ENCODE measurements at regions not wholly inside any gene's neighbourhood (a gene's known extent, or its start where the extent isn't known, plus 50 kb on each side); places are given as distances from the start of the nearest gene placed in this dataset.

- Histone ChIP-seq H3K4me1 (ENCODE audit: control insufficient read depth, insufficient read depth, low read length) (no peaks in the 10 kb centered on the region), H3K9me3 (ENCODE audit: control insufficient read depth, insufficient read depth, low read depth, low read length) (no peaks in the 10 kb centered on the region), H3K4me3 (ENCODE audit: low read depth, low read length) (no peak overlapping the region), H3K36me3 (ENCODE audit: control insufficient read depth in 2 of 2, insufficient read depth in 1 of 2, low read length in 2 of 2) (no peaks in the 10 kb centered on the region), H3K27ac (ENCODE audit: extremely low read depth, low read depth, low read length) (no peak overlapping the region)
- ChIA-PET CTCF (no interaction called here), POLR2A (no interaction called here)
- TF ChIP-seq ZNF311 (tag by site-specific recombination; IDR thresholded peaks at IDR 0.05; ENCODE audit: borderline replicate concordance): no peak
- TF ChIP-seq HOXD13 (CRISPR knock-in tag; IDR thresholded peaks at IDR 0.05; ENCODE audit: borderline replicate concordance): no peak
- no peak for TF ChIP-seq REST (tag by site-specific recombination; IDR thresholded peaks at IDR 0.05)
- TF ChIP-seq EGR2 (tag by site-specific recombination; IDR thresholded peaks at IDR 0.05; ENCODE audit: low read depth): no peak
- TF ChIP-seq ZNF600 (tag by site-specific recombination; IDR thresholded peaks at IDR 0.05): no peak
- no peak for TF ChIP-seq ZNF518A (tag by site-specific recombination; conservative IDR thresholded peaks at IDR 0.05; ENCODE audit: low read depth)
- TF ChIP-seq ZBTB8A (tag by site-specific recombination; IDR thresholded peaks at IDR 0.05): no peak
- TF ChIP-seq ZNF221 (tag by site-specific recombination; IDR thresholded peaks at IDR 0.05; ENCODE audit: borderline replicate concordance): no peak
- TF ChIP-seq ZNF639 (tag by site-specific recombination; IDR thresholded peaks at IDR 0.05): no peak
- TF ChIP-seq ZNF10 (tag by site-specific recombination; IDR thresholded peaks at IDR 0.05): no peak
- TF ChIP-seq ZNF624 (tag by site-specific recombination; IDR thresholded peaks at IDR 0.05): no peak
- TF ChIP-seq ZNF133 (tag by site-specific recombination; IDR thresholded peaks at IDR 0.05): no peak
- TF ChIP-seq ZNF362 (tag by site-specific recombination; IDR thresholded peaks at IDR 0.05): no peak
- TF ChIP-seq ZEB2 (tag by site-specific recombination; IDR thresholded peaks at IDR 0.05): no peak
- no peak for TF ChIP-seq RBAK (tag by site-specific recombination; IDR thresholded peaks at IDR 0.05)
- TF ChIP-seq ZNF423 (tag by site-specific recombination; IDR thresholded peaks at IDR 0.05): no peak
Observed at GRCh38 chr7:15087771-15088170, 185.2 kb upstream of the DGKB start.
